HuH-7 (cell line): ENCODE measurements at regions not wholly inside any gene's neighbourhood (a gene's known extent, or its start where the extent isn't known, plus 50 kb on each side); places are given as distances from the start of the nearest gene placed in this dataset.
"Not testable (repeated sequence)": the region's sequence is repeated elsewhere in the genome, so short reads cannot be mapped to it uniquely, and the experiment has no call there.

ENCODE experiments used
- DNase-seq: peaks from one replicate; pipeline ENCODE4 v3.0.0; 2011; ENCODE audit warnings: low spot score

- DNase-seq, result no peak
Measured at GRCh38 chr1:113303267-113303666, 87.0 kb upstream of the MAGI3 start.

- DNase-seq, result not testable (repeated sequence)
Measured at GRCh38 chr1:113305029-113305428, 85.3 kb upstream of the MAGI3 start.

GRCh38 chr1:113307771-113308445 is 82.4 kb upstream of the MAGI3 start:
- DNase-seq, result no peak

GRCh38 chr1:113312651-113313050 is 77.7 kb upstream of the MAGI3 start:
- DNase-seq, result not testable (repeated sequence)

- no peak for DNase-seq
Measured at GRCh38 chr1:113314600-113314999, 75.7 kb upstream of the MAGI3 start.

GRCh38 chr1:113320272-113320671 is 70.0 kb upstream of the MAGI3 start:
- no peak for DNase-seq

- no peak for DNase-seq
Measured at GRCh38 chr1:113320972-113321680, 69.2 kb upstream of the MAGI3 start.

GRCh38 chr1:113321771-113322387 is 68.4 kb upstream of the MAGI3 start:
- no peak for DNase-seq

- DNase-seq, result no peak
Measured at GRCh38 chr1:113322439-113322838, 67.9 kb upstream of the MAGI3 start.

GRCh38 chr1:113325022-113325421 is 65.3 kb upstream of the MAGI3 start:
- DNase-seq, result no peak

GRCh38 chr1:113326976-113327375 is 63.3 kb upstream of the MAGI3 start:
- no peak for DNase-seq

GRCh38 chr1:113333056-113333455 is 57.3 kb upstream of the MAGI3 start:
- no peak for DNase-seq

GRCh38 chr1:113340038-113340437 is 50.3 kb upstream of the MAGI3 start:
- no peak for DNase-seq
